HepG2 (cell line): ENCODE measurements at regions not wholly inside any gene's neighbourhood (a gene's known extent, or its start where the extent isn't known, plus 50 kb on each side); places are given as distances from the start of the nearest gene placed in this dataset.

Source experiments
- DNMT1 ChIP-seq: sonication (generic); formaldehyde crosslinking; IDR thresholded peaks from 2 replicates; pipeline ENCODE4 v1.5.1; 2020; ENCODE audit warnings: mild to moderate bottlenecking, missing genetic modification reagents
- EZH2 ChIP-seq: conservative IDR thresholded peaks from 2 replicates; pipeline ENCODE4 v1.6.1; 2012; ENCODE audit warnings: mild to moderate bottlenecking, low read depth, low read length, moderate library complexity
- POLR2A ChIP-seq, 2 experiments: IDR thresholded peaks; 2 replicates each; pipeline ENCODE4 v1.6.1; 2011; ENCODE audit warnings: low read depth in 2 of 2, low read length in 2 of 2, mild to moderate bottlenecking in 1 of 2, moderate library complexity in 1 of 2; ENCODE audit not compliant: insufficient read depth in 1 of 2
- RFX5 ChIP-seq: IDR thresholded peaks from 2 replicates; pipeline ENCODE4 v1.6.1; 2011; ENCODE audit warnings: low read depth, low read length, improper control_type of control experiment
- SMC3 ChIP-seq: IDR thresholded peaks from 2 replicates; pipeline ENCODE4 v1.6.1; 2011; ENCODE audit warnings: low read length, improper control_type of control experiment
- ZKSCAN1 ChIP-seq: fragments of 150-350 bp; IDR thresholded peaks from 2 replicates; pipeline ENCODE4 v1.6.1; 2014; ENCODE audit warnings: low read length
- ZNF841 ChIP-seq: sonication (generic); formaldehyde crosslinking; IDR thresholded peaks from 2 replicates; pipeline ENCODE4 v1.8.1; 2023; ENCODE audit warnings: missing genetic modification reagents, borderline replicate concordance
- ZSCAN25 ChIP-seq: sonication (generic); formaldehyde crosslinking; IDR thresholded peaks from 2 replicates; pipeline ENCODE4 v1.8.0; 2022; ENCODE audit warnings: mild to moderate bottlenecking, missing genetic modification reagents
- TF ChIP-seq, protein P1 (sequence below), 2 experiments: sonication (generic) in 1 of 2; formaldehyde crosslinking in 1 of 2; IDR thresholded peaks; 2 replicates each; pipeline versions ENCODE4 v1.5.1 to v1.6.1; 2011 to 2020; ENCODE audit warnings: borderline replicate concordance in 1 of 2, low read depth in 1 of 2, low read length in 1 of 2, mild to moderate bottlenecking in 1 of 2, missing genetic modification reagents in 1 of 2, moderate library complexity in 1 of 2
- TF ChIP-seq, protein P2 (sequence below): sonication (generic); formaldehyde crosslinking; IDR thresholded peaks from 2 replicates; pipeline ENCODE4 v1.5.0; 2020; ENCODE audit warnings: mild to moderate bottlenecking, missing genetic modification reagents, moderate library complexity
- TF ChIP-seq, protein P3 (sequence below): sonication (generic); formaldehyde crosslinking; IDR thresholded peaks from 2 replicates; pipeline ENCODE4 v1.4.0; 2020; ENCODE audit warnings: missing genetic modification reagents

DNA sequence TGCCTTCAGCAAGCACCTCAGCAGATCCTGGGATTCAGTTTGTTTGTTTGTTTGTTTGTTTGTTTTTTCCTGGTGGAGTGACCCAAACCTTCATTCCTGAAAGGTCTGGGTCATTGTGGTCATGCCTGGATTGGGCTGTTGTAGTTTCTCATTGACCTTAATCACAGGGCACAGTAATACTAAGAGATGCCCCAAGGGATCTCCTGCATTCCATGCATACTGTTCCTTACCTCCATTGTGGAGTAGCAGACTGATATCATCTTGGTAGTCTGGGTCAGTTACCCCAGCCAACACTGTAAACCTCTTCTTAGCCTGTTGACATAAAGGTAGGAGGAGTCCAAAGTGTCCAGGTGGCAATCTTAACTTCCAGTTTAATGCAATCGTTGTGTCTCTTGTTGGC is 1466.7 kb upstream of the CDH9 start:
- TF ChIP-seq RFX5, result no peak
- TF ChIP-seq, protein P1, sequence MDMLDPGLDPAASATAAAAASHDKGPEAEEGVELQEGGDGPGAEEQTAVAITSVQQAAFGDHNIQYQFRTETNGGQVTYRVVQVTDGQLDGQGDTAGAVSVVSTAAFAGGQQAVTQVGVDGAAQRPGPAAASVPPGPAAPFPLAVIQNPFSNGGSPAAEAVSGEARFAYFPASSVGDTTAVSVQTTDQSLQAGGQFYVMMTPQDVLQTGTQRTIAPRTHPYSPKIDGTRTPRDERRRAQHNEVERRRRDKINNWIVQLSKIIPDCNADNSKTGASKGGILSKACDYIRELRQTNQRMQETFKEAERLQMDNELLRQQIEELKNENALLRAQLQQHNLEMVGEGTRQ (IDR thresholded peaks at IDR 0.05; ENCODE audit: low read depth, low read length), result no peak
- TF ChIP-seq, protein P1 (CRISPR knock-in tag; IDR thresholded peaks at IDR 0.05; ENCODE audit: borderline replicate concordance), result no peak
- TF ChIP-seq SMC3, result no peak
- no peak for TF ChIP-seq POLR2A (IDR thresholded peaks at IDR 0.05; ENCODE audit: insufficient read depth in 1 of 2, low read depth in 2 of 2, low read length in 2 of 2)
- no peak for TF ChIP-seq ZSCAN25
- TF ChIP-seq ZNF841, result no peak
- TF ChIP-seq, protein P2, sequence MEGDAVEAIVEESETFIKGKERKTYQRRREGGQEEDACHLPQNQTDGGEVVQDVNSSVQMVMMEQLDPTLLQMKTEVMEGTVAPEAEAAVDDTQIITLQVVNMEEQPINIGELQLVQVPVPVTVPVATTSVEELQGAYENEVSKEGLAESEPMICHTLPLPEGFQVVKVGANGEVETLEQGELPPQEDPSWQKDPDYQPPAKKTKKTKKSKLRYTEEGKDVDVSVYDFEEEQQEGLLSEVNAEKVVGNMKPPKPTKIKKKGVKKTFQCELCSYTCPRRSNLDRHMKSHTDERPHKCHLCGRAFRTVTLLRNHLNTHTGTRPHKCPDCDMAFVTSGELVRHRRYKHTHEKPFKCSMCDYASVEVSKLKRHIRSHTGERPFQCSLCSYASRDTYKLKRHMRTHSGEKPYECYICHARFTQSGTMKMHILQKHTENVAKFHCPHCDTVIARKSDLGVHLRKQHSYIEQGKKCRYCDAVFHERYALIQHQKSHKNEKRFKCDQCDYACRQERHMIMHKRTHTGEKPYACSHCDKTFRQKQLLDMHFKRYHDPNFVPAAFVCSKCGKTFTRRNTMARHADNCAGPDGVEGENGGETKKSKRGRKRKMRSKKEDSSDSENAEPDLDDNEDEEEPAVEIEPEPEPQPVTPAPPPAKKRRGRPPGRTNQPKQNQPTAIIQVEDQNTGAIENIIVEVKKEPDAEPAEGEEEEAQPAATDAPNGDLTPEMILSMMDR, result no peak
- TF ChIP-seq ZKSCAN1, result no peak
- TF ChIP-seq EZH2, result no peak
- no peak for TF ChIP-seq DNMT1 (CRISPR knock-in tag)
- TF ChIP-seq, protein P3, sequence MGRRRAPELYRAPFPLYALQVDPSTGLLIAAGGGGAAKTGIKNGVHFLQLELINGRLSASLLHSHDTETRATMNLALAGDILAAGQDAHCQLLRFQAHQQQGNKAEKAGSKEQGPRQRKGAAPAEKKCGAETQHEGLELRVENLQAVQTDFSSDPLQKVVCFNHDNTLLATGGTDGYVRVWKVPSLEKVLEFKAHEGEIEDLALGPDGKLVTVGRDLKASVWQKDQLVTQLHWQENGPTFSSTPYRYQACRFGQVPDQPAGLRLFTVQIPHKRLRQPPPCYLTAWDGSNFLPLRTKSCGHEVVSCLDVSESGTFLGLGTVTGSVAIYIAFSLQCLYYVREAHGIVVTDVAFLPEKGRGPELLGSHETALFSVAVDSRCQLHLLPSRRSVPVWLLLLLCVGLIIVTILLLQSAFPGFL (CRISPR knock-in tag), result no peak
